CD14-positive monocyte (primary cell): ENCODE measurements at regions not wholly inside any gene's neighbourhood (a gene's known extent, or its start where the extent isn't known, plus 50 kb on each side); places are given as distances from the start of the nearest gene placed in this dataset.

ENCODE experiments used
- DNase-seq, 3 donors: peaks; one replicate each; pipeline ENCODE4 v3.0.0-alpha.2; 2011 to 2022
- H2AFZ ChIP-seq: 2 replicates; pipeline ENCODE4 v1.6.0; 2012; ENCODE audit warnings: mild to moderate bottlenecking, low read depth, low read length, inconsistent platforms; ENCODE audit not compliant: insufficient read depth, poor library complexity, severe bottlenecking
- H3K27ac ChIP-seq, 2 donors: 1 replicate in 1 of 2; 2 replicates in 1 of 2; pipeline ENCODE4 v1.5.1; 2012 to 2013; ENCODE audit warnings: low read length in 2 of 2, control low read depth in 1 of 2, inconsistent platforms in 1 of 2, low read depth in 1 of 2, mild to moderate bottlenecking in 1 of 2
- H3K27me3 ChIP-seq, 2 donors: one replicate each; pipeline versions ENCODE4 v1.6.0 to v1.6.1; 2011 to 2013; ENCODE audit warnings: low read length in 2 of 2; ENCODE audit not compliant: control insufficient read depth in 2 of 2, insufficient read depth in 2 of 2
- H3K36me3 ChIP-seq, 2 donors: replicated peaks in 1 of 2; 1 replicate in 1 of 2; 2 replicates in 1 of 2; pipeline versions ENCODE4 v1.5.1 to v1.6.1; 2012 to 2013; ENCODE audit warnings: low read length in 2 of 2, control low read depth in 1 of 2, inconsistent platforms in 1 of 2, mild to moderate bottlenecking in 1 of 2; ENCODE audit not compliant: insufficient read depth in 2 of 2, control insufficient read depth in 1 of 2
- H3K4me1 ChIP-seq, 2 donors: 1 replicate in 1 of 2; 2 replicates in 1 of 2; pipeline versions ENCODE4 v1.5.1 to v1.6.1; 2012 to 2013; ENCODE audit warnings: low read length in 2 of 2, control low read depth in 1 of 2, inconsistent platforms in 1 of 2, mild to moderate bottlenecking in 1 of 2, moderate library complexity in 1 of 2; ENCODE audit not compliant: insufficient read depth in 2 of 2, control insufficient read depth in 1 of 2
- H3K4me2 ChIP-seq: replicated peaks from 2 replicates; pipeline ENCODE3; 2012; ENCODE audit warnings: low read length, moderate library complexity, mild to moderate bottlenecking; ENCODE audit not compliant: poor library complexity, severe bottlenecking; ENCODE audit errors: extremely low read depth
- H3K4me3 ChIP-seq, 3 experiments: fragments of 200-600 bp in 1 of 3; sonication (generic) in 1 of 3; replicated peaks in 1 of 3; 1 replicate in 2 of 3; 2 replicates in 1 of 3; pipeline ENCODE4 v1.5.1; 2011 to 2013; ENCODE audit warnings: low read length in 3 of 3, mild to moderate bottlenecking in 3 of 3, control low read depth in 2 of 3, low read depth in 2 of 3, inconsistent platforms in 1 of 3, moderate library complexity in 1 of 3
- H3K79me2 ChIP-seq: 2 replicates; pipeline ENCODE4 v1.6.0; 2012; ENCODE audit warnings: mild to moderate bottlenecking, control low read depth, inconsistent platforms, low read length, moderate library complexity; ENCODE audit not compliant: insufficient read depth
- H3K9ac ChIP-seq: 2 replicates; pipeline ENCODE4 v1.6.0; 2017; ENCODE audit warnings: low read length, mild to moderate bottlenecking; ENCODE audit not compliant: insufficient read depth, poor library complexity, severe bottlenecking
- H3K9me3 ChIP-seq, 2 donors: replicated peaks in 1 of 2; 1 replicate in 1 of 2; 2 replicates in 1 of 2; pipeline versions ENCODE4 v1.5.1 to v1.6.1; 2012 to 2013; ENCODE audit warnings: low read length in 2 of 2, control low read depth in 1 of 2; ENCODE audit not compliant: control insufficient read depth in 1 of 2, insufficient read depth in 1 of 2
- H4K20me1 ChIP-seq: 2 replicates; pipeline ENCODE4 v1.6.0; 2012; ENCODE audit warnings: mild to moderate bottlenecking, low read length, control low read depth, moderate library complexity; ENCODE audit not compliant: insufficient read depth
- H3K27ac Mint-ChIP-seq, 7 donors: one replicate each; pipeline ENCODE4 v1.8.0; 2020; ENCODE audit warnings: mild to moderate bottlenecking in 7 of 7, mixed read lengths in 7 of 7, moderate library complexity in 6 of 7, inconsistent platforms in 2 of 7
- H3K27me3 Mint-ChIP-seq, 3 donors: one replicate each; pipeline ENCODE4 v1.8.0; 2021 to 2022; ENCODE audit warnings: low read depth in 3 of 3, mild to moderate bottlenecking in 3 of 3, mixed read lengths in 3 of 3, moderate library complexity in 3 of 3, inconsistent platforms in 1 of 3
- H3K36me3 Mint-ChIP-seq, 2 donors: one replicate each; pipeline ENCODE4 v1.8.0; 2020; ENCODE audit warnings: mixed read lengths in 2 of 2, inconsistent platforms in 1 of 2, mild to moderate bottlenecking in 1 of 2
- H3K4me1 Mint-ChIP-seq: one replicate; pipeline ENCODE4 v1.8.0; 2020; ENCODE audit warnings: mild to moderate bottlenecking, mixed read lengths
- H3K4me3 Mint-ChIP-seq, 2 donors: one replicate each; pipeline ENCODE4 v1.8.0; 2020; ENCODE audit warnings: mild to moderate bottlenecking in 2 of 2, mixed read lengths in 2 of 2, moderate library complexity in 1 of 2
- H3K9me3 Mint-ChIP-seq, 7 donors: one replicate each; pipeline ENCODE4 v1.8.0; 2020 to 2022; ENCODE audit warnings: mixed read lengths in 7 of 7, mild to moderate bottlenecking in 6 of 7, moderate library complexity in 6 of 7, inconsistent platforms in 2 of 7
- CTCF ChIP-seq: fragments of 200-600 bp; IDR thresholded peaks from one replicate; pipeline ENCODE4 v1.8.0; 2022; ENCODE audit warnings: antibody characterized with exemption, mild to moderate bottlenecking
- WGBS: methylation state at CpG from one replicate; pipeline ENCODE4 v1.1.5; 2013; ENCODE audit warnings: missing lambda C conversion rate; ENCODE audit not compliant: insufficient coverage; 5-methylcytosine and 5-hydroxymethylcytosine counted together
- intact Hi-C, 2 donors: fragments of 100-400 bp; cut with micrococcal nuclease; formaldehyde crosslinking; loops; one replicate each; pipeline versions ENCODE4 v1.15.0 to v1.15.1; 2023

- Mint-ChIP-seq H3K27ac (no peak overlapping the region), H3K4me3 (no peak overlapping the region), H3K36me3 (no peaks in the 10 kb centered on the region), H3K4me1 (no peaks in the 10 kb centered on the region), H3K9me3 (peaks cover 0 to 7% (median 1%) of the 10 kb centered on the region in 7 donors), H3K27me3 (peaks cover 0 to 2% (median 0%) of the 10 kb centered on the region in 3 donors)
- Histone ChIP-seq H3K27me3 (no peaks in the 10 kb centered on the region), H2AFZ (no peak overlapping the region), H3K4me2 (no peak overlapping the region), H4K20me1 (no peaks in the 10 kb centered on the region), H3K36me3 (no peaks in the 10 kb centered on the region), H3K79me2 (no peaks in the 10 kb centered on the region), H3K4me3 (no peak overlapping the region), H3K9me3 (no peaks in the 10 kb centered on the region), H3K9ac (no peak overlapping the region), H3K27ac (no peak overlapping the region), H3K4me1 (no peaks in the 10 kb centered on the region)
- intact Hi-C loops, result no loop called here
- WGBS, result no CpG with 5 or more reads among the region's 3 CpGs
- no peak for DNase-seq
- no peak for TF ChIP-seq CTCF
Observed at GRCh38 chr2:180717588-180717987, 262.8 kb upstream of the UBE2E3 start.

GRCh38 chr2:180716186-180717180, 263.9 kb upstream of the UBE2E3 start:
- H3K27ac Mint-ChIP-seq, result no peak overlapping the region
- no peaks in the 10 kb centered on the region for H3K4me1 Mint-ChIP-seq
- Histone ChIP-seq H3K4me3 (no peak overlapping the region), H3K79me2 (no peaks in the 10 kb centered on the region), H3K27ac (no peak overlapping the region), H3K4me2 (no peak overlapping the region), H2AFZ (no peak overlapping the region), H3K4me1 (no peaks in the 10 kb centered on the region), H3K27me3 (no peaks in the 10 kb centered on the region), H3K36me3 (no peaks in the 10 kb centered on the region), H3K9ac (no peak overlapping the region), H4K20me1 (no peaks in the 10 kb centered on the region), H3K9me3 (no peaks in the 10 kb centered on the region)
- no peak overlapping the region for H3K4me3 Mint-ChIP-seq
- no peak for DNase-seq
- intact Hi-C loops, result no loop called here
- no peak for TF ChIP-seq CTCF
- H3K36me3 Mint-ChIP-seq, result no peaks in the 10 kb centered on the region
- whole genome bisulfite sequencing, result 100% methylated on average over 1 of the region's 4 CpGs
- peaks cover 0 to 2% (median 0%) of the 10 kb centered on the region in 3 donors for H3K27me3 Mint-ChIP-seq
- H3K9me3 Mint-ChIP-seq, result peaks cover 0 to 9% (median 2%) of the 10 kb centered on the region in 7 donors
